Activated CD8-positive, alpha-beta memory T cell treated with anti-CD3 and anti-CD28 coated beads, Interleukin-2, amount 10 ng/mL, durations not matched to agents 7 days and 5 days (primary cell): ENCODE measurements at regions not wholly inside any gene's neighbourhood (a gene's known extent, or its start where the extent isn't known, plus 50 kb on each side); places are given as distances from the start of the nearest gene placed in this dataset.
"Not testable (repeated sequence)": the region's sequence is repeated elsewhere in the genome, so short reads cannot be mapped to it uniquely, and the experiment has no call there.

Experiments used
- ATAC-seq: fragments of 150-1000 bp; cut with Tn5 transposase; one replicate; pipeline ENCODE4 v1.10.0; 2021; ENCODE audit warnings: moderate library complexity
- CTCF ChIA-PET: fragments of 350-600 bp; sonication (Branson Sonifier 250); formaldehyde crosslinking; loops from one replicate; lab custom pipeline; 2021; ENCODE audit warnings: antibody characterized with exemption; lab: Charles Lee
- DNase-seq: peaks from one replicate; pipeline ENCODE4 v3.0.0-alpha.2; 2020
- H3K27ac Mint-ChIP-seq: one replicate; pipeline ENCODE4 v1.8.0; 2021; ENCODE audit warnings: mild to moderate bottlenecking, mixed read lengths
- H3K27me3 Mint-ChIP-seq: one replicate; pipeline ENCODE4 v1.8.0; 2021; ENCODE audit warnings: mixed read lengths
- H3K36me3 Mint-ChIP-seq: one replicate; pipeline ENCODE4 v1.8.0; 2021; ENCODE audit warnings: mild to moderate bottlenecking, mixed read lengths
- H3K4me1 Mint-ChIP-seq: one replicate; pipeline ENCODE4 v1.8.0; 2021; ENCODE audit warnings: mixed read lengths
- H3K4me3 Mint-ChIP-seq: one replicate; pipeline ENCODE4 v1.8.0; 2021; ENCODE audit warnings: mild to moderate bottlenecking, moderate library complexity, mixed read lengths
- H3K9me3 Mint-ChIP-seq: one replicate; pipeline ENCODE4 v1.8.0; 2022; ENCODE audit warnings: low read depth, mixed read lengths

DNA sequence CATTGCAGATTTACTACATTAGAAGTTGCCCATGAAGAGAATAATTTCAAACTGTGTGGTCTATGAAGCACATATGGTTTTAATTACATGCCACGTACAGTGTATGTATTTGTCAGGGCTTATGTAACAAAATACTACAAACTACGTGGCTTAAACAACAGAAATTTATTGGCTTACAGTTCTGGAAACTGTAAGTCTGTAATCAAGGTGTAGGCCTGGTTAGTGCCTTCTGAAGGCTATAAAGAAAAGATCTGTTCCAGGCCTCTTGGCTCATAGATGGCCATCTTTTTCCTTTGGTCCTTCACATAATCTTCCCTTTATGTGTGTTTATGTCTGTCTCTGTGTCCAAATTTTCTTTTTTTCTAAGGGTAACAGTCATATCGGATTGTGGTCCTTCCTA lies 1160.2 kb downstream of the FAM133A start:
- Mint-ChIP-seq H3K4me1 (no peaks in the 10 kb centered on the region), H3K27me3 (no peaks in the 10 kb centered on the region), H3K36me3 (no peaks in the 10 kb centered on the region), H3K4me3 (no peak overlapping the region), H3K27ac (no peak overlapping the region), H3K9me3 (no peaks in the 10 kb centered on the region)
- ATAC-seq, result no peak
- CTCF ChIA-PET, result no interaction called here
- no peak for DNase-seq

DNA sequence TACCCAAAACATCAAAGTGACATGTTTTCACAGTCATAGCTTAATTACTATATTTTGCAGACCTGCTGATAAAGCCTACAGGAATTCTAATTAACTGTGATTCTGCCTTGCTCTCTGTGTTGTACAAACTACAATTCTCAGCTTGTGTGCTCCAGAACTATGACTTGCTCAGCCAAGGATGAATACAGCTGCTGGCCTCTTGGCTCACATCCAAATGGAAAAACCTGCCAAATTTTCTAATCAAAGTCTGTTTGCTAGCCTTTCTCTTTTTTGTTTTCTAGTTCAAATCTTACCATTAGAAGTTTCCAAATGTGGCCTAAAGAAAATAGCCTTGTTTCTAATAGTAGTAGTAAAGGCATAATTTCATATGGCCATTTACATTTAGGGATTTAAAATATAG lies 1176.8 kb downstream of the FAM133A start:
- H3K27ac Mint-ChIP-seq, result no peak overlapping the region
- no peaks in the 10 kb centered on the region for H3K4me1 Mint-ChIP-seq
- H3K9me3 Mint-ChIP-seq, result no peaks in the 10 kb centered on the region
- DNase-seq (no peak), ATAC-seq (no peak)
- H3K27me3 Mint-ChIP-seq, result no peaks in the 10 kb centered on the region
- CTCF ChIA-PET, result no interaction called here
- H3K4me3 Mint-ChIP-seq, result no peak overlapping the region
- no peaks in the 10 kb centered on the region for H3K36me3 Mint-ChIP-seq

DNA sequence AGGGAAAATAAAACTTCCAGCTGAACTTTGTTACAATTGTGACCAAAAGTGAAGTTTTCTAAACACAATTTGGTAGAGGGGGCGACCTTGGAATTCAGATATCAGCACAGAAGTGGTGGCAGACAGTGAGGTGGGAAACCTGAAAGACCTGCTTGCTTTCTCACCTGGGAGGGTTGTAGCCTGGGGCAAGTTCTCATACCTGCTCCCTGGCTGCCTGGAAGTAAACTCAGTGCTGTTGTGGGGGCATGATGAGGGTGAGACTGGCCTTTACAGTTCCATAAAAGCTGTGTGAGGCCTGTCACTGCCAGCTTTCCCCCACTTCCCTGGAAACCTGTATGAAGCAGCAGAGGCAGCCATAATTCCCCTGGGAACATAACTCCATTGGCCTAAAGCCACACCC lies 1180.2 kb downstream of the FAM133A start:
- DNase-seq, result no peak
- ATAC-seq, result no peak
- H3K27me3 Mint-ChIP-seq, result no peaks in the 10 kb centered on the region
- CTCF ChIA-PET, result no interaction called here
- no peaks in the 10 kb centered on the region for H3K36me3 Mint-ChIP-seq
- H3K9me3 Mint-ChIP-seq, result peaks cover 3% of the 10 kb centered on the region
- no peaks in the 10 kb centered on the region for H3K4me1 Mint-ChIP-seq
- no peak overlapping the region for H3K27ac Mint-ChIP-seq
- H3K4me3 Mint-ChIP-seq, result no peak overlapping the region

DNA sequence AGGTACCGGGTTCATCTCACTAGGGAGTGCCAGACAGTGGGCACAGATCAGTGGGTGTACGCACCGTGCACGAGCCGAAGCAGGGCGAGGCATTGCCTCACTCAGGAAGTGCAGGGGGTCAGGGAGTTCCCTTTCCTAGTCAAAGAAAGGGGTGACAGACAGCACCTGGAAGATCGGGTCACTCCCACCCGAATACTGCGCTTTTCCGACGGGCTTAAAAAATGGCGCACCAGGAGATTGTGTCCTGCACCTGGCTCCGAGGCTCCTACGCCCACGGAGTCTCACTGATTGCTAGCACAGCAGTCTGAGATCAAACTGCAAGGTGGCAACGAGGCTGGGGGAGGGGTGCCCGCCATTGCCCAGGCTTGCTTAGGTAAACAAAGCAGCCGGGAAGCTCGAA lies 1188.5 kb downstream of the FAM133A start:
- CTCF ChIA-PET, DNase-seq, H3K4me3 Mint-ChIP-seq, H3K4me1 Mint-ChIP-seq, H3K9me3 Mint-ChIP-seq, ATAC-seq, H3K27ac Mint-ChIP-seq, H3K27me3 Mint-ChIP-seq, H3K36me3 Mint-ChIP-seq: not testable (repeated sequence)

DNA sequence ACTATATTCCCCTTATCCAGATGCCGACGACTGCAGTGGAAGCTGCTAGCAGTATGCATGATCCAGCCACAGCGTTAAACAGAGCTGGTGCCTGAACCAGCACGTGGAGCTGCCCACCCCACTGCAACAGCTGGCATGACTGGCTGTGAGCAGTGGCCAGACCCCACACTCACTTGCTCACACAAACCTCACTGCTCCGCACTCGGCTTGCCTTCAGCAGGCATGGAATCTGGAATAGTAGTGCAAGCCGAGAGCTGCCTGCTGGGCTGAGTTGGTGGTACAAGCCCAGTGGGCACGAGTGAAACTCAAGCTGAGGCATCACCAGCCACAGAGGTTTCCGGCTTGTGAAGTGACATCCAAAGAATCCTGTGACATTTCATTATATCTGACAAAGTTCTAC lies 1197.6 kb downstream of the FAM133A start:
- CTCF ChIA-PET, result no interaction called here
- no peaks in the 10 kb centered on the region for H3K4me1 Mint-ChIP-seq

DNA sequence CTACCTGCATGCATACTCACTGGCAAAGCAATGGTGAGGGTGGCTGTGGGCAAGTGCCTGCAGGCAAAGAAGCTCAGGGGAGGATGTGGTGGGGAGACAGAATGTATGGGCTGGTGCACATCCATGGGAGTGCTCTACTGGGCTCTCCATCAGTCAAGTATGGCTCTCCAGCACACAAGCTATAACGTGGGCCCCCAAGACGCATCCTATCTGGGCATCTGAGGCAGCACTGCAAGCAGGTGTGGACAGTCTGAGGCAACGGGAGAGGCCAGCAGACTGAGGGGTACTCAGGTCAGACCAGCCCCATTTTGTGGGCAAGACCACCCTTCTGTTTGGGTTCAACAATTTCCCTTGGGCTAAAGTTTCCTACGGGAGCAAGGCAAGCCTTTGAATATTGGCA lies 1227.8 kb downstream of the FAM133A start:
- H3K27ac Mint-ChIP-seq, result no peak overlapping the region
- ATAC-seq (no peak), DNase-seq (no peak)
- H3K9me3 Mint-ChIP-seq, result peaks cover 7% of the 10 kb centered on the region
- H3K4me3 Mint-ChIP-seq, result no peak overlapping the region
- CTCF ChIA-PET, result no interaction called here
- H3K4me1 Mint-ChIP-seq, result no peaks in the 10 kb centered on the region
- no peaks in the 10 kb centered on the region for H3K27me3 Mint-ChIP-seq
- no peaks in the 10 kb centered on the region for H3K36me3 Mint-ChIP-seq

More for the DNA sequence above, 1197.6 kb downstream of the FAM133A start:
- no peak overlapping the region for H3K4me3 Mint-ChIP-seq
- no peak for DNase-seq
- no peak overlapping the region for H3K27ac Mint-ChIP-seq
- H3K36me3 Mint-ChIP-seq, result no peaks in the 10 kb centered on the region
- no peak for ATAC-seq
- no peaks in the 10 kb centered on the region for H3K9me3 Mint-ChIP-seq
- H3K27me3 Mint-ChIP-seq, result no peaks in the 10 kb centered on the region

DNA sequence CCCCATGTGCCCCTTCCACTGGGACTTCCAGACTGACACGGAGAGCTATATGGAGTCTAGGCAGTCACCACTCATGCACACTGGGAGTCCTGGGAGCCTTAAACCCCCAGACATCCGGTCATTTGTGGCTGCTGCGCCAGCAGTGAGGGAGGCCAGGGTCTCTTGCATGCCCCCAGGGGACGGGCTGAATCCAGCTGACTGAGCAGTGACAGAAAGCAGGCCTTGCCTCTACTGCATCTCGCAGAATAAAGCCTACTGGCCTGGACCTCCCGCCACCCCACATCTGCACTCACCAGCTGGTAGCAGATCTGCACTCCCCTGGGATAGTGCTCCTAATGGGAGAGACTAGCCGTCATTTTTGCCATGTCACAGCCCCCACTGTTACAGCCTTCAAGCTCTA lies 1234.2 kb downstream of the FAM133A start:
- ATAC-seq (no peak), DNase-seq (no peak)
- H3K27ac Mint-ChIP-seq, result no peak overlapping the region
- no peaks in the 10 kb centered on the region for H3K36me3 Mint-ChIP-seq
- H3K27me3 Mint-ChIP-seq, result no peaks in the 10 kb centered on the region
- CTCF ChIA-PET, result no interaction called here
- H3K4me3 Mint-ChIP-seq, result no peak overlapping the region
- H3K4me1 Mint-ChIP-seq, result no peaks in the 10 kb centered on the region
- H3K9me3 Mint-ChIP-seq, result peaks cover 2% of the 10 kb centered on the region

DNA sequence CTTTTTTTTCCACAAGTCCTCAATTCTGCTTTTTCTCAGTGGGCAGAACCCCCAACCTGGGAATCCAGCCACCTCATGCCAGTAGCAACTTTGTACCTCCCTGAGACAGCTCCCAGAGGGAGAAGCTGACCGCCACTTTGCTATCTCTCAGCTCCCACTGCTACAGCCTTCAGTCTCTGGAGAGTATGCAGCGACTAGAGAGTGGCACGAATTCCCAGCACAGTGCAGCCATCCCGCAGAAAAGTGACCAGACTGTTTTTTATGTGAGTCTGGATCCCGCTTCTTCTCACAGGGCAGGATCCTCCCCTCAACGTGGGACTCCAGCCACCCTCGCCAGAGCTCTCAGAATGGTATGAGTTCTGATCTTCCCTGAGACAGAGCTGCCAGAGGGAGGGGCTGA lies 1234.6 kb downstream of the FAM133A start:
- Mint-ChIP-seq H3K4me3 (no peak overlapping the region), H3K36me3 (no peaks in the 10 kb centered on the region), H3K4me1 (no peaks in the 10 kb centered on the region), H3K27me3 (no peaks in the 10 kb centered on the region), H3K27ac (no peak overlapping the region), H3K9me3 (no peaks in the 10 kb centered on the region)
- no peak for DNase-seq
- ATAC-seq, result no peak
- CTCF ChIA-PET, result no interaction called here

DNA sequence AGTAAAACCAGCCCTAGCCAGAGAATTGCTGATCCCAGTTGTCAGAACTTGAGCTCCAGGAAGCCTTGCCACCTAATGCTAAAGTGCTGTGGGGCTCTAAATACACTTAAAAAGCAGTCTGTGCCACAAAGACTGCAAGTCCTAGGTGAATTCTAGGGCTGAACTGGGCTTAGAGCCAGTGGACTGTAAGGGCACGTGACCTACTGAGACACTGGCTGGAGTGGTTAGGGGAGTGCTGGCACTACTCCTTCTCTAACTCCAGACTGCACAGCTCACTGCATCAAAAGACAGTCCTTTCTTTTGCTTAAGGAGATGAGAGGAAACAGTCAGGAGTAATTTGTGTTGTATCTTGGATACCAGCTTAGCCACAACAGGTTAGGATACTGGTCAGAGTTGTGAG lies 1240.2 kb downstream of the FAM133A start:
- no peak for DNase-seq
- no peaks in the 10 kb centered on the region for H3K36me3 Mint-ChIP-seq
- no peaks in the 10 kb centered on the region for H3K9me3 Mint-ChIP-seq
- no peaks in the 10 kb centered on the region for H3K4me1 Mint-ChIP-seq
- no peak overlapping the region for H3K4me3 Mint-ChIP-seq
- CTCF ChIA-PET, result no interaction called here
- no peak for ATAC-seq
- H3K27ac Mint-ChIP-seq, result no peak overlapping the region
- no peaks in the 10 kb centered on the region for H3K27me3 Mint-ChIP-seq

DNA sequence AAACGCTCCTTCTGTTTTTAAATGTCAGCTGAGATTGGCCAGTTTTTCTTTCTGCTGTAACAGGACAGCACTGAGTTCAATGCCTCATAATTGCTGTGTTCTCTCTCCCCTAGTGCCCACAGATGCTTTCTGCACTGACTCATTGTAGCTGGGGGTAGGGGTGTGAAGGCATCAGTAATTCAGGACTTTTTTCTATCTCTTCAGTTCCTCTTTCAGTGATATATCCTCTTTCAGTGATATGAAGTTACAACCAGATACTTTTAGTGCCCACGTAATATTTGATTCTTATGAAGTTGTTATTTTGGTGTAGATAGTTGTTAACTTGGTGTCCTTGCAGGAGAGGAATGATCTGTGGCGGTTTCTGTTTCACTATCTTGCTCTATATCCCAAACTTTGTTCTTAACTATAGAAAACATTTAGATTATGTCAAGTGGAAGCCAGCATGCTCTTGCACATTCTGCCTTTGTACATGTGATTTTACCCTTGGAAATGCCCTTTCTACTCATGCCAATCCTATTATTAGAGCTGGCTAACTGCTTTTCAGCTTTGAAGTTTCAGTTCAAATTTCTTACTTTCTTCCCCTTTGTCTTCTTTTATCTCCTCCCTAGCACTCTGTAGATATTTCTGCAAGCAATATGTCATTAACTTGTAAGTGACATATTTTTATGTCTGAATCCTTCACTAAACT lies 1258.4 kb downstream of the FAM133A start:
- no peaks in the 10 kb centered on the region for H3K4me1 Mint-ChIP-seq
- H3K27ac Mint-ChIP-seq, result no peak overlapping the region
- no peak for ATAC-seq
- H3K9me3 Mint-ChIP-seq, result no peaks in the 10 kb centered on the region
- no peaks in the 10 kb centered on the region for H3K27me3 Mint-ChIP-seq
- CTCF ChIA-PET, result no interaction called here
- no peak for DNase-seq
- no peaks in the 10 kb centered on the region for H3K36me3 Mint-ChIP-seq
- no peak overlapping the region for H3K4me3 Mint-ChIP-seq

DNA sequence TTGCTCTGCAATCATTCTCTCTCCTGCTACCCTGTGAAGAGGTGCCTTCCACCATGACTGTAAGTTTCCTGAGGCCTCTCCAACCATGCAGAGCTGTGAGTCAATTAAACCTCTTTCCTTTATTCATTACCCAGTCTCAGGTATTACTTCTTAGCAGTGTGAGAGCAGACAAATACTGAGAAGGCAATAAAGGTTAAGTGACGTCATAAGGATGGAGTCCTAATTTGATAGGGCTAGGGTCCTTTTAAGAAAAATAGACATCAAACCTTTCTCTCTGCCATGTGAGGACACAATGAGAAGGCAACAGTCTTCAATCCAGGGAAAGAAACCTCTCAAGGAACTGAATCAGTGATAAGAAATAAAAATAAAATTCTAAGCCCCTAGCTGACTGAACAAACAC lies 1262.7 kb downstream of the FAM133A start:
- H3K27ac Mint-ChIP-seq, result no peak overlapping the region
- H3K27me3 Mint-ChIP-seq, result no peaks in the 10 kb centered on the region
- CTCF ChIA-PET, result no interaction called here
- H3K4me1 Mint-ChIP-seq, result no peaks in the 10 kb centered on the region
- no peak for DNase-seq
- no peak overlapping the region for H3K4me3 Mint-ChIP-seq
- no peaks in the 10 kb centered on the region for H3K9me3 Mint-ChIP-seq
- H3K36me3 Mint-ChIP-seq, result no peaks in the 10 kb centered on the region
- no peak for ATAC-seq

DNA sequence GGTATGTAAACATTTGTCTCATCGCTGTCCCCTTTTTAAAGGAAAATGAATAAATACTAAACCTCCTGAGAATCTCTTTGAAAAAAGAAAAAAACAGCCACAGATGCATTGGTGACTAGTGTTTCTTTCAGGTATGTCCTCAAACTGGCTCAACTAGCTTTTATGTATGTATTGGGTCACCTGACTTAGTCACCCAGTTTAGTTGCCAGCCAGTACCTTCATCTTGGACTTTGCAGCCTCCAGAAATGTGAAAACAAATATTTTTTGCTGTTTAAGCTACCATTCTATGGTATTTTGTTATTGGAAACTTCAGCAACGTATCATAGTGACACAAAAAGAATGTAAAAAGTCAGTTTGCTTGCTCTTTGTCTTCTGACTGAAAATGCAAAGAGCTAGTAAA lies 1263.5 kb downstream of the FAM133A start:
- Mint-ChIP-seq H3K4me1 (no peaks in the 10 kb centered on the region), H3K27ac (no peak overlapping the region), H3K9me3 (no peaks in the 10 kb centered on the region), H3K27me3 (no peaks in the 10 kb centered on the region), H3K4me3 (no peak overlapping the region), H3K36me3 (no peaks in the 10 kb centered on the region)
- CTCF ChIA-PET, result no interaction called here
- no peak for ATAC-seq
- no peak for DNase-seq

DNA sequence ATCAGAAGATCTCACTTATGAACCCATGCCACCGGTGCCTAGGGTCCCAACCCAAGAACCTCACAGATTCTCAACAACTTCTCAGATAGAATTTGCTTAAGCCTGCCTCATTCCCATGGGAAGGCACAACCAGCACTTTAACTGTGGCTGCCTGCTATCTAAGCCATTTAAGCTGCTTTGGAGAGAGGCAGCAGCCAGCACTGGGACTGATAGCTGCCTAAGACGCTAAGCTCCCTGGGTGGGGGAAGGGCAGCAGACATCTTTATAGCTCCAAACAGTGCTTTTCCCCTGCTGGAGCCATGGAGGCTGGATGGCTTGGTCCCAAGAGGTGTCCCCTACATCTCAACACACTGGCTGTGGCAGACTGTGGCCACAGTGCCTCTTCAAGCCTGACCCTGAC lies 1268.6 kb downstream of the FAM133A start:
- no peaks in the 10 kb centered on the region for H3K27me3 Mint-ChIP-seq
- no peak overlapping the region for H3K27ac Mint-ChIP-seq
- H3K4me3 Mint-ChIP-seq, result no peak overlapping the region
- CTCF ChIA-PET, result no interaction called here
- no peaks in the 10 kb centered on the region for H3K36me3 Mint-ChIP-seq
- no peaks in the 10 kb centered on the region for H3K4me1 Mint-ChIP-seq
- H3K9me3 Mint-ChIP-seq, result peaks cover 11% of the 10 kb centered on the region
- ATAC-seq (no peak), DNase-seq (no peak)

DNA sequence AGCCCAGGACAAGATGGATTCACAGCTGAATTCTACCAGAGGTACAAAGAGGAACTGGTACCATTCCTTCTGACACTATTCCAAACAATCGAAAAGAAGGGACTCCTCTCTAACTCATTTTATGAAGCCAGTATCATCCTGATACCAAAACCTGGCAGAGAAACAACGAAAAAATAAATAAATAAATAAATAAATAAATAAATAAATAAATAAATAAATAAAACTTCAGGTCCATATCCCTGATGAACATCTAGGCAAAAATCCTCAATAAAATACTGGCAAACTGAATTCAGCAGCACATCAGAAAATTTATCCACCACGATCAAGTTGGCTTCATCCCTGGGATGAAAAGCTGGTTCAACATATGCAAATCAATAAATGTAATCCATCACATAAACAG lies 1272.1 kb downstream of the FAM133A start:
- H3K36me3 Mint-ChIP-seq, H3K4me3 Mint-ChIP-seq, CTCF ChIA-PET, H3K27me3 Mint-ChIP-seq, H3K27ac Mint-ChIP-seq, ATAC-seq, DNase-seq, H3K4me1 Mint-ChIP-seq: not testable (repeated sequence)
- H3K9me3 Mint-ChIP-seq, result peaks cover 11% of the 10 kb centered on the region

DNA sequence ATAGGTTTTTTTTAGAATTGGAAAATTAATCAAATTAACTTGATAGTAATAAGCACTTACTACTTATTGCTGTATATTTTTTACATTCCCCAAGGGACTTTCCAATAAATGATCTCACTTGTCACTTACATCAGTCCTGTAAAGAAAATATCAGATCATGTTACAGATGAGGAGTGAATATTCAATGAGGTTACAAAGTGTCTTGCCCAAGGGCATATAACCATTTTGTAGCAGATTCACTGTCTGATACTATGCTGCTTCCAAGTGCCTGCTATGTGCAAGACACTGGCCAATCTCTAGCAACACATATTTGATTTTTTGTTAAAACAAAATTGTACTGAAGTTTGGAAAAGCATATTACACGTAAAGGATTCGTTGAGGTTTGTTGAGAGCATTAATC lies 1287.7 kb downstream of the FAM133A start:
- ATAC-seq (no peak), DNase-seq (no peak)
- H3K4me3 Mint-ChIP-seq, result no peak overlapping the region
- H3K27me3 Mint-ChIP-seq, result no peaks in the 10 kb centered on the region
- no peaks in the 10 kb centered on the region for H3K4me1 Mint-ChIP-seq
- CTCF ChIA-PET, result no interaction called here
- peaks cover 2% of the 10 kb centered on the region for H3K9me3 Mint-ChIP-seq
- no peak overlapping the region for H3K27ac Mint-ChIP-seq
- no peaks in the 10 kb centered on the region for H3K36me3 Mint-ChIP-seq
